Panc1 (cell line): ENCODE measurements at regions not wholly inside any gene's neighbourhood (a gene's known extent, or its start where the extent isn't known, plus 50 kb on each side); places are given as distances from the start of the nearest gene placed in this dataset.

ENCODE experiments used
- ATAC-seq: fragments of 200-7000 bp; cut with Tn5 transposase; 2 replicates; pipeline ENCODE4 v1.9.1; 2020; ENCODE audit warnings: mild to moderate bottlenecking, moderate library complexity
- BruUV-seq: library from RNA; stranded (reverse); fragments of 400-500 nt; replicated peaks from 2 replicates; lab custom pipeline; 2021; lab: Mats Ljungman, UMichigan
- CTCF ChIA-PET: fragments of 300-600 bp; sonication (Branson Sonifier 250); formaldehyde crosslinking; loops from one replicate; lab custom pipeline; 2022; ENCODE audit warnings: antibody characterized with exemption; lab: Charles Lee
- POLR2A ChIA-PET: fragments of 300-600 bp; sonication (Branson Sonifier 250); formaldehyde crosslinking; loops from one replicate; lab custom pipeline; 2022; ENCODE audit warnings: antibody characterized with exemption; lab: Charles Lee
- DNase-seq: peaks from one replicate; pipeline ENCODE4 v3.0.0-alpha.2; 2010; ENCODE audit warnings: low read depth, low spot score
- H3K27ac ChIP-seq: 2 replicates; pipeline ENCODE4 v1.5.1; 2011; ENCODE audit warnings: mild to moderate bottlenecking, low read length, inconsistent platforms
- H3K27me3 ChIP-seq: fragments of 200-500 bp; sonication (Bioruptor generic); 2 replicates; pipeline ENCODE4 v1.6.0; 2014; ENCODE audit warnings: low read length, inconsistent platforms; ENCODE audit not compliant: control insufficient read depth, insufficient read depth
- H3K36me3 ChIP-seq: fragments of 200-500 bp; sonication (Bioruptor generic); 2 replicates; pipeline ENCODE4 v1.5.1; 2014; ENCODE audit warnings: inconsistent platforms, mild to moderate bottlenecking, low read length, moderate library complexity; ENCODE audit not compliant: control insufficient read depth, insufficient read depth
- H3K4me1 ChIP-seq: 2 replicates; pipeline ENCODE4 v1.5.1; 2011; ENCODE audit warnings: inconsistent platforms, mild to moderate bottlenecking, low read length, moderate library complexity; ENCODE audit not compliant: control insufficient read depth, insufficient read depth
- H3K4me3 ChIP-seq, 2 experiments: 2 replicates each; pipeline ENCODE4 v1.5.1; 2011 to 2012; ENCODE audit warnings: low read depth in 2 of 2, low read length in 2 of 2, mild to moderate bottlenecking in 2 of 2, inconsistent platforms in 1 of 2, moderate library complexity in 1 of 2
- H3K9me3 ChIP-seq: fragments of 200-500 bp; sonication (Bioruptor generic); 2 replicates; pipeline ENCODE4 v1.5.1; 2014; ENCODE audit warnings: low read depth, mild to moderate bottlenecking, inconsistent platforms, low read length, moderate library complexity; ENCODE audit not compliant: control insufficient read depth, insufficient read depth
- CTCF ChIP-seq: fragments of 450-650 bp; IDR thresholded peaks from 2 replicates; pipeline ENCODE4 v1.5.1; 2017; ENCODE audit warnings: mild to moderate bottlenecking
- POLR2AphosphoS5 ChIP-seq: IDR thresholded peaks from 2 replicates; pipeline ENCODE4 v1.6.1; 2012; ENCODE audit warnings: mild to moderate bottlenecking, low read depth, low read length, moderate library complexity
- SIN3A ChIP-seq: IDR thresholded peaks from 2 replicates; pipeline ENCODE4 v1.6.1; 2012; ENCODE audit warnings: low read depth, mild to moderate bottlenecking, low read length, moderate library complexity, borderline replicate concordance; ENCODE audit not compliant: insufficient read depth
- TCF7L2 ChIP-seq: IDR thresholded peaks from 2 replicates; pipeline ENCODE4 v1.6.1; 2011; ENCODE audit warnings: mild to moderate bottlenecking, low read depth, low read length, inconsistent platforms
- in situ Hi-C: cut with HindIII; loops from 2 replicates; pipeline ENCODE4 v1.10.0; 2016; ENCODE audit warnings: low sequenced_read_pairs, low pct_unique_long_range_greater_than_20kb
- intact Hi-C: fragments of 100-400 bp; cut with micrococcal nuclease; formaldehyde crosslinking; loops from one replicate; pipeline ENCODE4 v1.10.0; 2022; ENCODE audit not compliant: unreplicated experiment
- TF ChIP-seq, protein P1 (sequence below), 2 experiments: IDR thresholded peaks; 2 replicates each; pipeline ENCODE4 v1.6.1; 2011 to 2012; ENCODE audit warnings: low read depth in 2 of 2, control low read depth in 1 of 2, low read length in 1 of 2, mild to moderate bottlenecking in 1 of 2, moderate library complexity in 1 of 2; ENCODE audit not compliant: insufficient read depth in 1 of 2

- POLR2A ChIA-PET, result no interaction called here
- no peak overlapping the region for H3K4me3 ChIP-seq
- CTCF ChIA-PET, result no interaction called here
- H3K27ac ChIP-seq, result no peak overlapping the region
- ATAC-seq, result no peak
- no peaks in the 10 kb centered on the region for H3K36me3 ChIP-seq
- BruUV-seq, result no TSS peak
- in situ Hi-C loops, result no loop called here
- H3K27me3 ChIP-seq, result no peaks in the 10 kb centered on the region; the same call in 1 of the 2 replicates
- no peak for DNase-seq
- intact Hi-C loops, result no loop called here
- no peak for TF ChIP-seq CTCF
- TF ChIP-seq POLR2AphosphoS5, result no peak
- no peak for TF ChIP-seq TCF7L2
- TF ChIP-seq, protein P1, sequence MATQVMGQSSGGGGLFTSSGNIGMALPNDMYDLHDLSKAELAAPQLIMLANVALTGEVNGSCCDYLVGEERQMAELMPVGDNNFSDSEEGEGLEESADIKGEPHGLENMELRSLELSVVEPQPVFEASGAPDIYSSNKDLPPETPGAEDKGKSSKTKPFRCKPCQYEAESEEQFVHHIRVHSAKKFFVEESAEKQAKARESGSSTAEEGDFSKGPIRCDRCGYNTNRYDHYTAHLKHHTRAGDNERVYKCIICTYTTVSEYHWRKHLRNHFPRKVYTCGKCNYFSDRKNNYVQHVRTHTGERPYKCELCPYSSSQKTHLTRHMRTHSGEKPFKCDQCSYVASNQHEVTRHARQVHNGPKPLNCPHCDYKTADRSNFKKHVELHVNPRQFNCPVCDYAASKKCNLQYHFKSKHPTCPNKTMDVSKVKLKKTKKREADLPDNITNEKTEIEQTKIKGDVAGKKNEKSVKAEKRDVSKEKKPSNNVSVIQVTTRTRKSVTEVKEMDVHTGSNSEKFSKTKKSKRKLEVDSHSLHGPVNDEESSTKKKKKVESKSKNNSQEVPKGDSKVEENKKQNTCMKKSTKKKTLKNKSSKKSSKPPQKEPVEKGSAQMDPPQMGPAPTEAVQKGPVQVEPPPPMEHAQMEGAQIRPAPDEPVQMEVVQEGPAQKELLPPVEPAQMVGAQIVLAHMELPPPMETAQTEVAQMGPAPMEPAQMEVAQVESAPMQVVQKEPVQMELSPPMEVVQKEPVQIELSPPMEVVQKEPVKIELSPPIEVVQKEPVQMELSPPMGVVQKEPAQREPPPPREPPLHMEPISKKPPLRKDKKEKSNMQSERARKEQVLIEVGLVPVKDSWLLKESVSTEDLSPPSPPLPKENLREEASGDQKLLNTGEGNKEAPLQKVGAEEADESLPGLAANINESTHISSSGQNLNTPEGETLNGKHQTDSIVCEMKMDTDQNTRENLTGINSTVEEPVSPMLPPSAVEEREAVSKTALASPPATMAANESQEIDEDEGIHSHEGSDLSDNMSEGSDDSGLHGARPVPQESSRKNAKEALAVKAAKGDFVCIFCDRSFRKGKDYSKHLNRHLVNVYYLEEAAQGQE (IDR thresholded peaks at IDR 0.05; ENCODE audit: insufficient read depth in 1 of 2, low read depth in 2 of 2, low read length in 1 of 2), result no peak
- TF ChIP-seq SIN3A, result no peak
- H3K9me3 ChIP-seq, result no peaks in the 10 kb centered on the region
- H3K4me1 ChIP-seq, result no peaks in the 10 kb centered on the region
These were observed 70.4 kb upstream of the CDK1 start for GRCh38 chr10:60707841-60708240.

- BruUV-seq, result no TSS peak
- no peak overlapping the region for H3K27ac ChIP-seq
- H3K4me3 ChIP-seq, result no peak overlapping the region
- ChIA-PET CTCF (no interaction called here), POLR2A (no interaction called here)
- intact Hi-C loops (no loop called here), in situ Hi-C loops (no loop called here)
- no peak for ATAC-seq
- no peaks in the 10 kb centered on the region for H3K27me3 ChIP-seq
- no peaks in the 10 kb centered on the region for H3K4me1 ChIP-seq
- H3K9me3 ChIP-seq, result no peaks in the 10 kb centered on the region
- TF ChIP-seq CTCF, result no peak
- TF ChIP-seq, protein P1 (IDR thresholded peaks at IDR 0.05; ENCODE audit: insufficient read depth in 1 of 2, low read depth in 2 of 2, low read length in 1 of 2), result no peak
- no peak for TF ChIP-seq POLR2AphosphoS5
- TF ChIP-seq SIN3A, result no peak
- no peak for TF ChIP-seq TCF7L2
- H3K36me3 ChIP-seq, result no peaks in the 10 kb centered on the region
- DNase-seq, result no peak
These were observed 72.1 kb upstream of the CDK1 start for GRCh38 chr10:60706146-60706545.
